ENCODE measurements at regions not wholly inside any gene's neighbourhood (a gene's known extent, or its start where the extent isn't known, plus 50 kb on each side); places are given as distances from the start of the nearest gene placed in this dataset.

DNA sequence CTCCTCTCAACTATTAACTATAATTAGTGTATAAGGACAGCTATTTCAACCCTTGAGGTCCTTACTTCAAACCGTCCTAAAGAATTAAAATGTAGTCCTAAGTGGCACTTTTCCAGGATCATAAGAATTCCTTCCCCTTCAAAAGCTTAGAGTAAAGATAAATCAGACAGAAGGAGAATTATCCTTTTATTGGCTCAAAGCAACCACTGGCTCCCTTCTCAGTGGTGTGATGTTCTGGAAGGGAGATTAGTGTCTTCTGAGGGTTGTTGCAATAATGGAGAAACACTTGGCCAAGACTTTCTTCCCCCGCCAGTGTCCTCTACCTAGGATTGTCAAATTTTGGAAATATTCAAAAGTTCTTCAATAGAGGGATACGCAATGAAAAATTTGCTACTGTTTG, 89.1 kb upstream of the PLEKHG1 start:
- Mint-ChIP-seq H3K36me3 (ENCODE audit: insufficient read depth) (no peaks in the 10 kb centered on the region), H3K9me3 (ENCODE audit: low read depth) (peaks cover 7% of the 10 kb centered on the region), H3K27ac (no peak overlapping the region), H3K4me1 (ENCODE audit: low read depth) (peaks cover 10% of the 10 kb centered on the region), H3K4me3 (ENCODE audit: low read depth) (no peak overlapping the region), H3K27me3 (no peaks in the 10 kb centered on the region)
- DNase-seq (ENCODE audit: low spot score, unreplicated experiment) = no peak
- no peak for TF ChIP-seq CTCF (IDR thresholded peaks at IDR 0.05; ENCODE audit: unreplicated experiment)

DNA sequence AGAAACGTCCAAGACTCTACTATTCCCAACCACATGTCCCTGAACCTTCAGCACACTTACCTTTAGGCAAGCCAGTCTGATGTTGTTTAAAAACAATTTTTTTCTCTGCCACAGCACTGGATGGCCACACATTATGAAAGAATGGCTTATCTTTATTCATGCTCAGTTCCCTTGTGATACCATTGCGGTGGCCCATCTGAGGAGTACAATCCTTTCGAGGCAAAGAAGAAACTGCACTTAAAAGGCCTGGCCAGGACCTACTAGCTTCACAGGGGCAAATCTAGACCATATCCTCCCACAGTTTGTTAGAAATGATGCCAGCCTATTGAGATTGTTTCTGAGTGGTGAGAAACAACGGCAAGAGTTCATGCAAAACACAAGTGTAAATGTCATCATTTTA, 88.4 kb upstream of the PLEKHG1 start:
- Mint-ChIP-seq H3K4me3 (ENCODE audit: low read depth) (no peak overlapping the region), H3K36me3 (ENCODE audit: insufficient read depth) (no peaks in the 10 kb centered on the region), H3K27me3 (no peaks in the 10 kb centered on the region), H3K9me3 (ENCODE audit: low read depth) (peaks cover 7% of the 10 kb centered on the region), H3K27ac (no peak overlapping the region), H3K4me1 (ENCODE audit: low read depth) (peaks cover 15% of the 10 kb centered on the region)
- no peak for DNase-seq (ENCODE audit: low spot score, unreplicated experiment)
- no peak for TF ChIP-seq CTCF (IDR thresholded peaks at IDR 0.05; ENCODE audit: unreplicated experiment)

DNA sequence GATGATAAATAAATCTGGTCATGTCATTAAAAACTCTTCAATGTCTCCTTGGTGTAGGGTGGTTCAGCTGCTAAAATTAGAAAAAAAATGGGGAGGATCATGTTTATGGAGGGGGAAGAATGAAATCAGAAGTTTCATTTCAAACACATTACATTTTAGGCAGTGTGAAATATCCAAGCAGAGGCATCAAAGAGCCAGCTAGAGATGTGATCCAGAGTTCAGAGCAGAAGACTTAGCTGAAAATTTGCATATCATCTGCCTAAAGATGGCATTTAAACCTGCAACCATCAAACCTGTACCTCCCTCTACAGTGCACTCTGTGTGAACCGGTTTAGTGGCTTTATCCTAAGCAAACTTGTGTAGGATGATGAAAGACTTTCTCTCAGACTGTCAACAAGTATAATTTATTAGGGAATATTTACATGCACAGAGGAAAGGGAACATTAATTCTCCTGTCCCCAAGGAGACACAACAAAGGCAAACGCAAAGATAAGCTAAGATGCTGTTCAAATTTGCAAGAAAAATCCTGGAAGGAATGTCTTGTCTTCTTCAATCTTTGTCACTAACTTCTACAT, 84.8 kb upstream of the PLEKHG1 start:
- no peak for DNase-seq (ENCODE audit: low spot score, unreplicated experiment)
- Mint-ChIP-seq H3K4me1 (ENCODE audit: low read depth) (peaks cover 15% of the 10 kb centered on the region), H3K27ac (no peak overlapping the region), H3K27me3 (no peaks in the 10 kb centered on the region), H3K36me3 (ENCODE audit: insufficient read depth) (no peaks in the 10 kb centered on the region), H3K9me3 (ENCODE audit: low read depth) (no peaks in the 10 kb centered on the region), H3K4me3 (ENCODE audit: low read depth) (no peak overlapping the region)
- TF ChIP-seq CTCF (IDR thresholded peaks at IDR 0.05; ENCODE audit: unreplicated experiment) = no peak

DNA sequence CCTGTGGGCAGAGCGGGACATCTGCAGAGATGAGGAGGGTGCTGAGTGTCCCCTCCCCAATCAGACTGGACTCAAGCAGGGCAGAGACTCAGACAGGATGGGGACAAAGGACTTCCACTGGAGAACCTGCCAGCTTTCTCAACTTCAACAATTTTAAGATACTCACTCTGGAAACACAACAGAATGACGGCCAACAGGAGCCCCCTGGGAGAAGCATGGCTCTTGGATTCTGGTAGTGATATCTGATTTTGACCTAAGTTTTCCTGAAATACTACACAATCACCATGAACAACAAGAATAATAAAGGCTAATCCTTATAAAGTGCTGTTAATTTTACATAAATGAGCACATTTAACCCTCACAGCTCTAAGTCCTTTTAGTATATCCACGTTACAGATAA, 83.5 kb upstream of the PLEKHG1 start:
- no peak overlapping the region for H3K4me3 Mint-ChIP-seq (ENCODE audit: low read depth)
- DNase-seq (ENCODE audit: low spot score, unreplicated experiment) = no peak
- H3K9me3 Mint-ChIP-seq (ENCODE audit: low read depth) = no peaks in the 10 kb centered on the region
- no peak for TF ChIP-seq CTCF (IDR thresholded peaks at IDR 0.05; ENCODE audit: unreplicated experiment)
- peak overlapping the region; percentile 40 for H3K27ac Mint-ChIP-seq
- peaks cover 15% of the 10 kb centered on the region for H3K4me1 Mint-ChIP-seq (ENCODE audit: low read depth)
- no peaks in the 10 kb centered on the region for H3K27me3 Mint-ChIP-seq
- no peaks in the 10 kb centered on the region for H3K36me3 Mint-ChIP-seq (ENCODE audit: insufficient read depth)

- DNase-seq (ENCODE audit: low spot score, unreplicated experiment) = no peak
- no peak for TF ChIP-seq CTCF (IDR thresholded peaks at IDR 0.05; ENCODE audit: unreplicated experiment)
- H3K27ac Mint-ChIP-seq = no peak overlapping the region
- H3K27me3 Mint-ChIP-seq = no peaks in the 10 kb centered on the region
- no peaks in the 10 kb centered on the region for H3K9me3 Mint-ChIP-seq (ENCODE audit: low read depth)
- peaks cover 15% of the 10 kb centered on the region for H3K4me1 Mint-ChIP-seq (ENCODE audit: low read depth)
- no peak overlapping the region for H3K4me3 Mint-ChIP-seq (ENCODE audit: low read depth)
- H3K36me3 Mint-ChIP-seq (ENCODE audit: insufficient read depth) = no peaks in the 10 kb centered on the region
Observed at GRCh38 chr6:150517175-150517574, 82.5 kb upstream of the PLEKHG1 start.

Data from progenitor cell of endocrine pancreas (in vitro differentiated cells).